A204.1 (cell line): ENCODE measurements at regions not wholly inside any gene's neighbourhood (a gene's known extent, or its start where the extent isn't known, plus 50 kb on each side); places are given as distances from the start of the nearest gene placed in this dataset.
"Not testable (repeated sequence)": the region's sequence is repeated elsewhere in the genome, so short reads cannot be mapped to it uniquely, and the experiment has no call there.

Source experiments
- FAIRE-seq: peaks from 2 replicates; lab custom pipeline; 2012; peaks lifted over from hg19 to GRCh38; lab: Jason Lieb, UNC

DNA sequence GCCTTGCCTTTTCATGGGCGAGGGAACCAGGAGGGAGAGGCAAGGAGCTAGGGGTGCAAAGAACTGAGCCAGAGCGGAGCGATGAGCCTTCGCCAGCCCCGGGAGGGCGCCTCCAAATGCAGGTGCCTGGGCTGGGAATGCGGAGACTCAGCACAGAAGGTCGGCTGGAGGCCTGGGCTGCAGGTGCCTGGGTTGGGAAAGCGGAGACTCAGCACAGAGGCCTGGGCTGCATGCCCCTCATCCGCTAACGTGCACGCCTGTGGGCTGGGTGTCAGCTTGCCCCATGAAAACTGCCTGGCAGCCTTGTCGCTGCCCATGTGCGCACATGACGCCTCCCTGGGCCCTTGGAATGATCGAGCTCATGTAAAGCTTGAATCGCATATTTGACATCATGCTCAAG is 51.8 kb downstream of the POM121L12 start:
- FAIRE-seq, result no peak

DNA sequence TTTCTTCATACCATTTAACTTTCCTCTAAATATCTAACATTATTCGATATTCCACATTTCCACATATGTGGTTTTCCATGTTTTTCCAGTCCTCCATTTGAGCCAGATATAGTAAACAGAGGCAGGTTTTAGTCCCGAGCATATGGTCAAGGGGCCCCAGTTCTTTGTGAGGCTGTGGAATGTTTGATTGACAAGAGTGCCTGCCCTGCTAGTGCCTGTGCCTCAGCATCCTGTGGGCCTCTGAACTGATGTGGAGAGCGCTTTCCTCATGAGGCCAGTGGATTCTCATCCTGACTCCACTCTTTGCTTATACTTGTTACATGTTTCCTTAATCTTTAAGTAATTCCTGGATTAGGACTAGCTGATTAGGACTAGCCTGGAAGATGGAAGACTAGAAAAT is 58.8 kb downstream of the POM121L12 start:
- FAIRE-seq, result no peak

- no peak for FAIRE-seq
Observed at GRCh38 chr7:53094827-53095226, 59.4 kb downstream of the POM121L12 start.

DNA sequence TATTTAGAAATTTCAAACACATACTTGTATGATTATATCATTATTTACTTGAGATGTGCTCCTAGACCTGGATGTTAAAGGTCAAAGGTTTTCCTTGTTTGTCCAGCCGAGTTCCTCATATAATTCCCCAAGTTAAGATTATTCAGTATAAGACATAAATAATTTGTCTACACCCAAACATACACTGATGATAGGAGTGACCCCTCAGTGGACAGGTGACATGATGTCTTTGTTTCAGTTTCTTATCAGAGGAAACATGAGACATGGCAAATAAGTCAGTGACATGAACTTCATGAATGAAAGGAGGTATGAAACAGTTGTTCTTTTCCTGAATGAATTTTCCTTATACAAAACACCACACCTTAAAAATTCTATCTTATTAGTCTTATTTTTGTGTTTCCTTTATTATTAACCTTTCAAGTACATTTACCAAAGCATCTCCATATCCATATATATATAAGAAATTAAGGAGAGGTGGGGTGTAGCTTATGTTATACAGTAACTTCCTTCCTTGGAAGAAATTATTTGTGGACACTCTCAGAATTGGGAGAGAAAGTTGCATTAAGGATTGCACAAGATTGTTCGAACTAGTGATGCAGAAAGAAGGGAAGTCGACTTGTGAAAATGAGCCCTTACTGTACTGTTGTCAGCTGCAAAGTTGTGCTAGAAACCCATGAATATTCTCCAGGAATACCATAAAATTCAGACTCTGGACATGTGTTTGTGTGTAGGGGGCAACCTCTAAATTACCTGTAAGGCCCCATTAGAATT is 60.5 kb downstream of the POM121L12 start:
- no peak for FAIRE-seq

- FAIRE-seq, result no peak
Observed at GRCh38 chr7:53100091-53100490, 64.7 kb downstream of the POM121L12 start.

GRCh38 chr7:53101026-53101425 is 65.6 kb downstream of the POM121L12 start:
- FAIRE-seq, result no peak

DNA sequence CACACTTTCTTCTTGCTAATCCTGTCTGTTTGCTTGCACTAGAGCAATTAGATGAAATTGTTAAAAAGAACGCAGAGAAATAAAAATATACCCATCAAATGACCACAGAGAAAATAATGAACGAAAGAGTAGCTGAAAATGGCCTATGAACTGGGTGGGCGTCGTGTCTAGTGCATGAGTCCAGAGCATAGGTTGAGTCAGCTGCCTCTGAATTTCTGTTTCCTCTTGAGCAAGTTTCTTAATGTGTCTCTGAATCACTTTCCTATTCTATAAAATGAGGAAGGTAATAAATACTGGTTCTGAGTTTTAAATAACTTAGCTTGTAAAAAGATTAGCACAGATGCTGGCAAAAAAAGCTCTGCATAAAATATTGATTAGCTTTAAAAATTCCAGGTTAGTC is 75.0 kb downstream of the POM121L12 start:
- no peak for FAIRE-seq

DNA sequence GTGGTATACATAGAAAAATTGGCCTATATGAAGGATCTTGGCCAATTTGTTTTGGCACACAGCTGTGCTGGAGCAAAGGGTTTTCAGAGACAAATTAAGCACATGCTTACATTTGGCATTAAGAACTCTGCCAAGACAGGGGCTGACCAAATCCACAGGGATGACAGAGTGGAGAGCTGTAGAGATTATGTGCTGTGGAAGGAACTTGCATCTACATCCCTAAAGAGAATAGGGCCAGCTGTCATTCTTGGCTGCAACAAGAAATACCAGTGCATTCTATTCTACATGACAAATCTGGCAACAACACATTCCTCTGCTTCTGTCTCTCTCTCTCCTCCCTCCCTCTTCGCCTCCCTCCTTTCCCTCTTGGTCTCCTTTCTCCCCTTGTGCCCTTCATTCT is 75.6 kb downstream of the POM121L12 start:
- no peak for FAIRE-seq

DNA sequence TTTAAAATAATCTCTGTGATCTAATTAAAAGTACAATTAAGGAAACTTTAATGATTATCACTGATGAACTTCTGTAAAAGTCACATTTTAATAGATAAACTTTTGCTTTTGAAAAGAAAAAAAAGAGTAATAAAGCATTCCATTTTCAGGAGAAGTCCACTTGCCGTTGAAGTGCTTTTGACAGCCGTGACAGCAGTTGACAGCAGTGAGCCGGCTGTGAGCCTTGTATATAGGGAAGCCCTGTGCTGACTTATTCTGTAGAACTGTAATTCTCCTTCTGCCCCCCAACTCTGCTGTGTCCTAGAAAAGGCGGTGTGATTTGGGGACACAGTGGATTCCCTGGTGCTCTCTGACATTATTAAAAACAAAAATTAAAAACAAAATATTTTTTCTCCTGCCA is 78.0 kb downstream of the POM121L12 start:
- no peak for FAIRE-seq

GRCh38 chr7:53119514-53119941 is 84.1 kb downstream of the POM121L12 start:
- no peak for FAIRE-seq

- no peak for FAIRE-seq
Observed at GRCh38 chr7:53121374-53121773, 85.9 kb downstream of the POM121L12 start.

GRCh38 chr7:53131697-53132096 is 96.3 kb downstream of the POM121L12 start:
- FAIRE-seq, result no peak

DNA sequence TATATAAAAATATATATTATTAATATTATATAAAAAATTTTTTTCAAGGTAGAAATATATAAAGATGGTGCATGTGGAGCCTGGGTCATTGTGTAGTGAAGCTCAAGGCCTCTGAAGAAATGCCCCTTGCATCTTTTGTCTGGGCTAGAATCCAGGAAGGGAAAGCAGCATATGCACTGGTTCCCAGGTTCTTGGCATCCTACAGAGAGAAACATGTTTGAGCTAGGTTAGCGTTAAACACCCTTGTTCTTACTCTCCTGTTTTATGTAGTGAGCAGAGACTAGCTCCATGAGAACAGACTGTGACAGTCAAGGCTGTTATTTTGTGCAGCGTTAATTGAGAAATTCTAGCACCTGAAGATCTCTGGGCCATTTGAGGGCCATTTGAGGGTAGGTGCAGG is 116.1 kb downstream of the POM121L12 start:
- FAIRE-seq, result no peak

- FAIRE-seq, result not testable (repeated sequence)
Observed at GRCh38 chr7:53187184-53187583, 151.8 kb downstream of the POM121L12 start.

DNA sequence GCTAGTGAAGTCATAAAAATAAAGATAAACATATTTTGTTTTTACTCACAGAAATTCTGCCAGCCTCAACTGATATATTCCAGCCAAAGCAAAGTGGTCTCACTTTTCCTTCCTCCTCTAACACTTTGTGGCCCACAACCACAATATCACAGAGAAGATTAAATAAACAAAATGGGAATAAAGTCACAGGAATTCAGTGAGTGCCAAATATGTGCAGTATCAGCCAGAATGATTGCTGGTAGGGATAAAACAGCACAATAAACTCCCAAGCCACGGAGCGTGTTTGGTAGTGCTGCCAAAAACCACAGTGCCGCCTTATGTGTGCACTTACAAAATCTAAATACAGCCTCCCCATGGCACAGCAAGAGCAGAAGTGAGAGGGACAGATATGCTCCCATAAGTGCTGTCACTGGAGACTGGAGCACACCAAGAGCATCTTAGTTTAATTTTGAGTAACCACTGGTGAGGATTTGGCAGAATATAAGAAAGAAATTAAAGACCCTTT is 155.8 kb downstream of the POM121L12 start:
- FAIRE-seq, result no peak

DNA sequence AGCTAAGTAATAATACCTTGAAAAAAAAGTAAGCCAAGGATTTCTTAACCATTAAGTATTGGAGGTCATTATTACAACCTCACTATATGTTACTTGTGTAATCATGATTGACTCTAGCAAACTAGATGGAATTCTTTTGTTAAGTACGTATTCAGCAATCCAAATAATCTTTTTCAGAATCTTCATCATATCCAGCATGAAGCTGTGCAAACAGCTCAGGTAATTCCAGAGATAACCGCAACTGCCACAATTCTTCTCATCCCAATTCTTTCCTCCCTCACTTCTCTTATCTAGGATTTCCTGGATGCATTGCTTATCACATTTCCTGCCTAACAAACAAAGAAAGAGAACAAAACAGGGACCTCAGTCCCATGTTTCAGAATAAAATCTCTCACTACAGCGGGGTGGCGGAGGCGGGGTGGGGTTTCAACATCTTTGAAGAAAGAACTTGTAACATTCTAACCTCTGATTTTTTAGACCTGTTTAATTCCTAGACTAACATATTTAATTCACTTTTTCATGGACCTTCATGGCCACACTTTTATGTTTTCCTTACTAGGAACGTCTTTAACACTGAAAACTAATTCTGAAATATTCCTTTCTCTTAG is 156.5 kb downstream of the POM121L12 start:
- no peak for FAIRE-seq

DNA sequence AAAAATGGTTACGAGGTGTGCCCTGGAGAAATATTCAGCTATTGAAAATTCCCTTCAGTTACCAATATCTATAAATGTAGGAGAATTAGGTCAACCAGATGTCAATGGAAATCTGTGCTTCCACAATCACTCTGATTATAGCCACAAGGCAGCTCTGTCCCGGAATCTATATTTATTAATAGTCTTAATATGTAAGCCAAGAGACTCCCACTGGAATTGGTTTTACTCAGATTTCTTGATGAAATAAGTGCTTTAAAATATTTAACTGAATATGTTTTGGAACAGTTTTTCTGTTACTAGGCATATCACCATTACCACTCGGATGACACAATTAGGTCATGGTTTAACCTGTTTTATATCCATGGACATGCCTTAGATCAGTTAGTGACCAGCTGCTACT is 169.6 kb downstream of the POM121L12 start:
- FAIRE-seq, result no peak

- FAIRE-seq, result no peak
Observed at GRCh38 chr7:53209129-53209528, 173.7 kb downstream of the POM121L12 start.

DNA sequence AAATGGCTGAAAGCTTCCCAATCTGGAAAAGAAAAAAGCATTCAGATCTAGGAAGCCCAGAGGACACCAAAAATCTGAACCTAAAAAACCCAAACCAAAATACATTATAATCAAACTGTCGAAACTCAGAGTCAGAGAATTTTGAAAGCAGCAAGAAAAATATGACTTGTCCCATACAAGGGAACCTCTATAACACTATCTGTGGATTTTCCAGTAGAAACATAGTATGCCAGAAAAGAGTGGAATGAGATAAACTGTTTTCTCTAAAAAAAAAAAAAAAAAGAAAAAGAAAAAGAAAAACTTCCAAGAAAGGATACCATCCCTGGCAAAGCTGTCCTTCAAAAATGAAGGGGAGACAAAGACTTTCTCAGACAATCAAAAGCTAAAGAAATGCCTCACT is 179.0 kb downstream of the POM121L12 start:
- no peak for FAIRE-seq

DNA sequence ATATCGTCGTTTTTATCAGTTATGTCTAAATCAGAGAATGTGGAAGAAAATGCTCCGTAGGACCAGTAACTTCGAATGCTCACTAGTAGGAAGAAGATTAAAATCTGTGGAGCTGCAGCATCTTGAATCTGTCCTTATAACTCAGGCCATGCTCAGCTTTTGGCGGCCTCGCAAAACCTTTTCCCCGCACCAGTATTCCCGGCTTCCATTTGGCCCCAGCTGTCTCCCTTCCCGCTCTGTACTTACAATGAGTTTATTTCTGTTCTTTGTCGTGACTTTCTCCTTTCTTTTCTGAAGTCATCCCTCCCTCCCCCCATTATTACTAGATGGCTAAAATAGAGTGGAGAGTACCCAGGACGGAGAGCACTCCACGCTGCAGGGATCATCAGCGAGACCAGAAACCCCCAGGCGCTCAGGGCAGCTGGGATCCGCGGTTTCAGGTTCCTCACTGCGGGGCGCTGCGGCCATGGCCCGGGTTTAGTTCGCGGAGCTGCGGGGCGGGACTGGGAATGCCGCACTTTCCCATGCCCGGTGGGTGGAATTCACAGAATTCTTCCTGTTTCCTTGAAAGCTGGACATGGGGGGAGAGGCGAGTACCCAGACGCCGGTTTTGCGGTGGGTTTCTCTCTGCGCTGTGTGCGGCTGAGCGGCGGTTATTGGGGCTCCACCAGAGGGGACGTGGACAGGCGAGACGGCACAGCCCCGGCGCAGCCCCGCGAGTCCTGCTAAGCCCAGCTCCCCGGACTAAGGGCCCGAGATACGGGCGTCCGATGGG is 183.5 kb downstream of the POM121L12 start:
- no peak for FAIRE-seq

- no peak for FAIRE-seq
Observed at GRCh38 chr7:53229202-53229601, 193.8 kb downstream of the POM121L12 start.

GRCh38 chr7:53237344-53237913 is 202.0 kb downstream of the POM121L12 start:
- FAIRE-seq, result no peak
